Stimulated activated CD8-positive, alpha-beta memory T cell treated with anti-CD3 and anti-CD28 coated beads, Interleukin-7, amount 100 ng/mL, for 4 hours (primary cell): ENCODE measurements at regions not wholly inside any gene's neighbourhood (a gene's known extent, or its start where the extent isn't known, plus 50 kb on each side); places are given as distances from the start of the nearest gene placed in this dataset.
A peak's percentile ranks its signal among the peaks of the same experiment; 100 is the strongest.

Experiments used
- DNase-seq, 2 donors: peaks; one replicate each; pipeline ENCODE4 v3.0.0-alpha.2; 2020; ENCODE audit warnings: low read depth in 2 of 2

GRCh38 chr1:59025898-59026426, 242.1 kb upstream of the JUN start:
- no peak for DNase-seq

- DNase-seq = no peak
Measured at GRCh38 chr1:59026472-59026948, 242.7 kb upstream of the JUN start.

GRCh38 chr1:59027177-59027576, 243.3 kb upstream of the JUN start:
- DNase-seq = no peak

GRCh38 chr1:59028048-59028447, 244.2 kb upstream of the JUN start:
- no peak for DNase-seq

- no peak for DNase-seq
Measured at GRCh38 chr1:59029411-59030167, 245.7 kb upstream of the JUN start.

GRCh38 chr1:59032228-59032627, 248.4 kb upstream of the JUN start:
- no peak for DNase-seq

- no peak for DNase-seq
Measured at GRCh38 chr1:59033761-59034160, 249.9 kb upstream of the JUN start.

GRCh38 chr1:59034925-59035324, 251.1 kb upstream of the JUN start:
- DNase-seq = no peak

GRCh38 chr1:59039551-59039950, 255.7 kb upstream of the JUN start:
- no peak for DNase-seq

- DNase-seq = no peak
Measured at GRCh38 chr1:59040486-59040885, 256.4 kb upstream of the FGGY start.

GRCh38 chr1:59041646-59042277, 255.1 kb upstream of the FGGY start:
- DNase-seq = no peak

GRCh38 chr1:59043796-59044195, 253.1 kb upstream of the FGGY start:
- DNase-seq = no peak

GRCh38 chr1:59044535-59045121, 252.3 kb upstream of the FGGY start:
- no peak for DNase-seq

GRCh38 chr1:59045137-59045536, 251.8 kb upstream of the FGGY start:
- DNase-seq = no peak

GRCh38 chr1:59045636-59046035, 251.3 kb upstream of the FGGY start:
- no peak for DNase-seq

- DNase-seq = no peak
Measured at GRCh38 chr1:59046134-59046533, 250.8 kb upstream of the FGGY start.

- DNase-seq = peak; percentile 5 to 21
Measured at GRCh38 chr1:59046730-59047157, 250.2 kb upstream of the FGGY start.

GRCh38 chr1:59051007-59051406, 245.9 kb upstream of the FGGY start:
- no peak for DNase-seq

GRCh38 chr1:59052166-59052590, 244.7 kb upstream of the FGGY start:
- no peak for DNase-seq

GRCh38 chr1:59054172-59054571, 242.7 kb upstream of the FGGY start:
- DNase-seq = no peak

GRCh38 chr1:59055908-59056719, 240.8 kb upstream of the FGGY start:
- no peak for DNase-seq

GRCh38 chr1:59057211-59057694, 239.6 kb upstream of the FGGY start:
- no peak for DNase-seq
